GM12878 (cell line): ENCODE measurements at regions not wholly inside any gene's neighbourhood (a gene's known extent, or its start where the extent isn't known, plus 50 kb on each side); places are given as distances from the start of the nearest gene placed in this dataset.

Source experiments
- ATAC-seq: fragments of 200-7000 bp; cut with Tn5 transposase; 3 replicates; pipeline ENCODE4 v1.9.1; 2020; ENCODE audit warnings: mild to moderate bottlenecking, moderate library complexity
- BruUV-seq: library from RNA; stranded (reverse); fragments of 400-500 nt; replicated peaks from 2 replicates; lab custom pipeline; 2021; lab: Mats Ljungman, UMichigan
- CTCF ChIA-PET: fragments of 300-600 bp; sonication (Branson Sonifier 250); formaldehyde crosslinking; extraction: SDS; loops from one replicate; lab custom pipeline; 2021; ENCODE audit warnings: inconsistent platforms; lab: Yijun Ruan, JAX
- POLR2A ChIA-PET: fragments of 350-600 bp; formaldehyde crosslinking; extraction: SDS; loops from one replicate; lab custom pipeline; 2021; ENCODE audit warnings: inconsistent platforms; lab: Charles Lee
- RAD21 ChIA-PET: fragments of 300-600 bp; sonication (Branson Sonifier 250); formaldehyde crosslinking; loops from one replicate; lab custom pipeline; 2023; ENCODE audit warnings: antibody characterized with exemption; ENCODE audit not compliant: unreplicated experiment; lab: Charles Lee
- SMC1A ChIA-PET: fragments of 300-600 bp; sonication (Branson Sonifier 250); formaldehyde crosslinking; loops from one replicate; lab custom pipeline; 2023; ENCODE audit not compliant: unreplicated experiment, uncharacterized antibody; lab: Charles Lee
- DNase-seq: peaks from one replicate; pipeline ENCODE4 v3.0.0-alpha.2; 2011; ENCODE audit warnings: low read depth, low spot score
- FAIRE-seq: peaks from 3 replicates; lab custom pipeline; 2011; peaks lifted over from hg19 to GRCh38; lab: Jason Lieb, UNC
- H2AFZ ChIP-seq: 2 replicates; pipeline ENCODE4 v1.6.0; 2011; ENCODE audit warnings: low read depth, low read length, control low read depth; ENCODE audit not compliant: control insufficient read depth
- H3K27ac ChIP-seq: 2 replicates; pipeline ENCODE4 v1.5.1; 2011; ENCODE audit warnings: control low read depth; ENCODE audit not compliant: control insufficient read depth, insufficient read depth
- H3K27me3 ChIP-seq, 2 experiments: replicated peaks in 1 of 2; 2 replicates each; pipeline versions ENCODE4 v1.6.0 to v1.6.1; 2011; ENCODE audit warnings: low read length in 1 of 2; ENCODE audit not compliant: control insufficient read depth in 2 of 2, insufficient read depth in 2 of 2
- H3K36me3 ChIP-seq, 2 experiments: 2 replicates each; pipeline ENCODE4 v1.5.1; 2011; ENCODE audit warnings: low read length in 1 of 2; ENCODE audit not compliant: control insufficient read depth in 2 of 2, insufficient read depth in 2 of 2
- H3K4me1 ChIP-seq: 2 replicates; pipeline ENCODE4 v1.6.1; 2011; ENCODE audit warnings: mild to moderate bottlenecking, low read length, moderate library complexity, mixed read lengths; ENCODE audit not compliant: control insufficient read depth, insufficient read depth
- H3K4me2 ChIP-seq: 2 replicates; pipeline ENCODE4 v1.6.0; 2011; ENCODE audit warnings: control low read depth; ENCODE audit not compliant: control insufficient read depth, insufficient read depth
- H3K4me3 ChIP-seq: fragments of 200-600 bp; sonication (generic); 2 replicates; pipeline ENCODE4 v1.5.1; 2016
- H3K79me2 ChIP-seq: 2 replicates; pipeline ENCODE4 v1.6.0; 2011; ENCODE audit warnings: low read length; ENCODE audit not compliant: control insufficient read depth, insufficient read depth
- H3K9ac ChIP-seq: 2 replicates; pipeline ENCODE4 v1.8.0; 2011; ENCODE audit warnings: low read length, control low read depth, mixed read lengths; ENCODE audit not compliant: control insufficient read depth, insufficient read depth
- H3K9me3 ChIP-seq: replicated peaks from 3 replicates; pipeline ENCODE4 v1.5.1; 2011; ENCODE audit warnings: mild to moderate bottlenecking, low read length; ENCODE audit not compliant: control insufficient read depth, insufficient read depth
- H4K20me1 ChIP-seq: 2 replicates; pipeline ENCODE4 v1.6.0; 2011; ENCODE audit not compliant: control insufficient read depth, insufficient read depth
- MAX ChIP-seq: IDR thresholded peaks from 2 replicates; pipeline ENCODE4 v1.6.1; 2012; ENCODE audit warnings: low read depth, low read length, improper control_type of control experiment
- MYB ChIP-seq: fragments of 150-350 bp; IDR thresholded peaks from 2 replicates; pipeline ENCODE4 v1.6.1; 2014; ENCODE audit warnings: mild to moderate bottlenecking, low read depth, low read length, borderline replicate concordance
- POLR2AphosphoS5 ChIP-seq: IDR thresholded peaks from 2 replicates; pipeline ENCODE4 v1.6.1; 2011; ENCODE audit warnings: mild to moderate bottlenecking, low read length, inconsistent platforms
- USF1 ChIP-seq: IDR thresholded peaks from 2 replicates; pipeline ENCODE4 v1.6.1; 2011; ENCODE audit warnings: borderline replicate concordance, low read depth, mild to moderate bottlenecking, moderate library complexity, mixed read lengths, low read length; ENCODE audit not compliant: insufficient read depth; ENCODE audit errors: extremely low read length
- ZBED1 ChIP-seq: IDR thresholded peaks from 2 replicates; pipeline ENCODE4 v1.6.1; 2016; ENCODE audit warnings: borderline replicate concordance
- ZNF687 ChIP-seq: fragments of 450-650 bp; IDR thresholded peaks from 2 replicates; pipeline ENCODE4 v1.6.1; 2017; ENCODE audit warnings: mild to moderate bottlenecking, moderate library complexity
- WGBS: methylation state at CpG from one replicate; pipeline ENCODE4 v1.1.6; 2016; ENCODE audit warnings: low lambda C conversion rate; ENCODE audit not compliant: insufficient replicate concordance, insufficient coverage; ENCODE audit errors: missing lambda C conversion rate; 5-methylcytosine and 5-hydroxymethylcytosine counted together
- in situ Hi-C: fragments of 300-500 bp; cut with MboI; formaldehyde crosslinking; loops from 9 replicates; pipeline ENCODE4 v1.14.3; 2018; ENCODE audit warnings: mixed read lengths
- intact Hi-C: fragments of 100-400 bp; cut with micrococcal nuclease; formaldehyde crosslinking; loops from one replicate; pipeline ENCODE4 v1.14.2; 2022; ENCODE audit not compliant: unreplicated experiment
- TF ChIP-seq, protein P1 (sequence below): fragments of 450-650 bp; IDR thresholded peaks from 2 replicates; pipeline ENCODE4 v1.6.1; 2017; ENCODE audit warnings: mild to moderate bottlenecking, moderate library complexity

DNA sequence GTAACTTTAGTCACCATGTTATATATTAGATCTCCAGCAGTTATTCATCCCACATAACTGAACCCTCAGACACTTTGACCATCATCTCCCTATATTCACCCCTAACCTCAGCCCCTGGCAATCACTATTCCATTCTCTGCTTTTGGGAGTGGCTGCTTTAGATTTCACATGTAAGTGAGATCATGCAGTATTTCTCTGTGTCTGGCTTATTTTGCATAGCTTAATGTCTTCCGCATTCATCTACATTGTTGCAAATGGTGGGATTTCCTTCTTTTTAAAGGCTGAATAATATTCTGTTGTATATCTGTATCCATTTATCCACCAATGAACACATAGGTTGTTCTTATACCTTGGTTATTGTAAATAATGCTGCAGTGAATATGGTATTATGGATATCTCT lies 411.6 kb upstream of the ZEB2 start (continued):
- TF ChIP-seq USF1, result no peak

GRCh38 chr2:144927429-144927828 lies 407.5 kb upstream of the ZEB2 start:
- H3K36me3 ChIP-seq, result no peaks in the 10 kb centered on the region
- CTCF ChIA-PET, result no interaction called here
- DNase-seq (no peak), ATAC-seq (no peak)
- H3K4me2 ChIP-seq, result no peak overlapping the region
- in situ Hi-C loops, result no loop called here
- POLR2A ChIA-PET, result no interaction called here
- no peak overlapping the region for H2AFZ ChIP-seq
- H3K4me3 ChIP-seq, result no peak overlapping the region
- H3K79me2 ChIP-seq, result no peaks in the 10 kb centered on the region
- RAD21 ChIA-PET, result no interaction called here
- TF ChIP-seq, protein P1, sequence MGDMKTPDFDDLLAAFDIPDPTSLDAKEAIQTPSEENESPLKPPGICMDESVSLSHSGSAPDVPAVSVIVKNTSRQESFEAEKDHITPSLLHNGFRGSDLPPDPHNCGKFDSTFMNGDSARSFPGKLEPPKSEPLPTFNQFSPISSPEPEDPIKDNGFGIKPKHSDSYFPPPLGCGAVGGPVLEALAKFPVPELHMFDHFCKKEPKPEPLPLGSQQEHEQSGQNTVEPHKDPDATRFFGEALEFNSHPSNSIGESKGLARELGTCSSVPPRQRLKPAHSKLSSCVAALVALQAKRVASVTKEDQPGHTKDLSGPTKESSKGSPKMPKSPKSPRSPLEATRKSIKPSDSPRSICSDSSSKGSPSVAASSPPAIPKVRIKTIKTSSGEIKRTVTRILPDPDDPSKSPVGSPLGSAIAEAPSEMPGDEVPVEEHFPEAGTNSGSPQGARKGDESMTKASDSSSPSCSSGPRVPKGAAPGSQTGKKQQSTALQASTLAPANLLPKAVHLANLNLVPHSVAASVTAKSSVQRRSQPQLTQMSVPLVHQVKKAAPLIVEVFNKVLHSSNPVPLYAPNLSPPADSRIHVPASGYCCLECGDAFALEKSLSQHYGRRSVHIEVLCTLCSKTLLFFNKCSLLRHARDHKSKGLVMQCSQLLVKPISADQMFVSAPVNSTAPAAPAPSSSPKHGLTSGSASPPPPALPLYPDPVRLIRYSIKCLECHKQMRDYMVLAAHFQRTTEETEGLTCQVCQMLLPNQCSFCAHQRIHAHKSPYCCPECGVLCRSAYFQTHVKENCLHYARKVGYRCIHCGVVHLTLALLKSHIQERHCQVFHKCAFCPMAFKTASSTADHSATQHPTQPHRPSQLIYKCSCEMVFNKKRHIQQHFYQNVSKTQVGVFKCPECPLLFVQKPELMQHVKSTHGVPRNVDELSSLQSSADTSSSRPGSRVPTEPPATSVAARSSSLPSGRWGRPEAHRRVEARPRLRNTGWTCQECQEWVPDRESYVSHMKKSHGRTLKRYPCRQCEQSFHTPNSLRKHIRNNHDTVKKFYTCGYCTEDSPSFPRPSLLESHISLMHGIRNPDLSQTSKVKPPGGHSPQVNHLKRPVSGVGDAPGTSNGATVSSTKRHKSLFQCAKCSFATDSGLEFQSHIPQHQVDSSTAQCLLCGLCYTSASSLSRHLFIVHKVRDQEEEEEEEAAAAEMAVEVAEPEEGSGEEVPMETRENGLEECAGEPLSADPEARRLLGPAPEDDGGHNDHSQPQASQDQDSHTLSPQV, result no peak
- no peak for TF ChIP-seq ZNF687
- no peak for TF ChIP-seq MAX
- no peak for TF ChIP-seq MYB
- TF ChIP-seq POLR2AphosphoS5, result no peak
- no peak for TF ChIP-seq ZBED1
- TF ChIP-seq, all 136 proteins: peak for 0
- no TSS peak for BruUV-seq
- Histone ChIP-seq H3K9ac (no peak overlapping the region), H3K27ac (no peak overlapping the region), H3K4me1 (no peaks in the 10 kb centered on the region), H3K27me3 (no peaks in the 10 kb centered on the region; a peak in 1 of 4 replicates), H4K20me1 (no peaks in the 10 kb centered on the region), H3K9me3 (no peaks in the 10 kb centered on the region)
- WGBS, result 9% methylated on average over 1 of the region's 1 CpG
- intact Hi-C loops, result no loop called here
- FAIRE-seq, result no peak
- SMC1A ChIA-PET, result no interaction called here
